ENCODE measurements at regions not wholly inside any gene's neighbourhood (a gene's known extent, or its start where the extent isn't known, plus 50 kb on each side); places are given as distances from the start of the nearest gene placed in this dataset.

- H3K4me3 Mint-ChIP-seq, result no peak overlapping the region
- no peaks in the 10 kb centered on the region for H3K36me3 Mint-ChIP-seq (ENCODE audit: low read depth)
- H3K27ac Mint-ChIP-seq, result no peak overlapping the region
- H3K4me1 Mint-ChIP-seq, result peaks cover 37% of the 10 kb centered on the region
- H3K9me3 Mint-ChIP-seq, result no peaks in the 10 kb centered on the region
- no peak for TF ChIP-seq CTCF (IDR thresholded peaks at IDR 0.05; ENCODE audit: unreplicated experiment in 3 of 3)
- peaks cover 9% of the 10 kb centered on the region for H3K27me3 Mint-ChIP-seq (ENCODE audit: low read depth)
These were observed 109.0 kb upstream of the ALKAL2 start for GRCh38 chr2:396903-397302.

GRCh38 chr2:395886-396285, 108.0 kb upstream of the ALKAL2 start:
- no peak for TF ChIP-seq CTCF (IDR thresholded peaks at IDR 0.05; ENCODE audit: unreplicated experiment in 3 of 3)
- Mint-ChIP-seq H3K4me1 (peaks cover 32% of the 10 kb centered on the region), H3K27me3 (ENCODE audit: low read depth) (peaks cover 14% of the 10 kb centered on the region), H3K9me3 (no peaks in the 10 kb centered on the region), H3K4me3 (no peak overlapping the region), H3K27ac (no peak overlapping the region), H3K36me3 (ENCODE audit: low read depth) (no peaks in the 10 kb centered on the region)

GRCh38 chr2:393711-394696, 106.1 kb upstream of the ALKAL2 start:
- no peaks in the 10 kb centered on the region for H3K9me3 Mint-ChIP-seq
- peaks cover 14% of the 10 kb centered on the region for H3K27me3 Mint-ChIP-seq (ENCODE audit: low read depth)
- no peaks in the 10 kb centered on the region for H3K36me3 Mint-ChIP-seq (ENCODE audit: low read depth)
- TF ChIP-seq CTCF (IDR thresholded peaks at IDR 0.05; ENCODE audit: unreplicated experiment in 3 of 3), result no peak
- peaks cover 30% of the 10 kb centered on the region for H3K4me1 Mint-ChIP-seq
- H3K27ac Mint-ChIP-seq, result peak overlapping the region; percentile 41 to 80 (median 78)
- peak overlapping the region in 1 of 3 experiments; percentile 41 for H3K4me3 Mint-ChIP-seq

GRCh38 chr2:392926-393280, 105.0 kb upstream of the ALKAL2 start:
- H3K4me1 Mint-ChIP-seq, result peaks cover 29% of the 10 kb centered on the region
- no peak overlapping the region for H3K27ac Mint-ChIP-seq
- H3K4me3 Mint-ChIP-seq, result no peak overlapping the region
- H3K27me3 Mint-ChIP-seq (ENCODE audit: low read depth), result peaks cover 14% of the 10 kb centered on the region
- H3K9me3 Mint-ChIP-seq, result no peaks in the 10 kb centered on the region
- H3K36me3 Mint-ChIP-seq (ENCODE audit: low read depth), result no peaks in the 10 kb centered on the region
- TF ChIP-seq CTCF (IDR thresholded peaks at IDR 0.05; ENCODE audit: unreplicated experiment in 3 of 3), result no peak

- H3K4me3 Mint-ChIP-seq, result no peak overlapping the region
- no peak for TF ChIP-seq CTCF (IDR thresholded peaks at IDR 0.05; ENCODE audit: unreplicated experiment in 3 of 3)
- H3K36me3 Mint-ChIP-seq (ENCODE audit: low read depth), result no peaks in the 10 kb centered on the region
- no peak overlapping the region for H3K27ac Mint-ChIP-seq
- peaks cover 23% of the 10 kb centered on the region for H3K4me1 Mint-ChIP-seq
- no peaks in the 10 kb centered on the region for H3K9me3 Mint-ChIP-seq
- peaks cover 14% of the 10 kb centered on the region for H3K27me3 Mint-ChIP-seq (ENCODE audit: low read depth)
These were observed 104.5 kb upstream of the ALKAL2 start for GRCh38 chr2:392181-392925.
